WTC11 (cell line): ENCODE measurements at regions not wholly inside any gene's neighbourhood (a gene's known extent, or its start where the extent isn't known, plus 50 kb on each side); places are given as distances from the start of the nearest gene placed in this dataset.

Experiments
- ATAC-seq: fragments of 200-7000 bp; cut with Tn5 transposase; 2 replicates; pipeline ENCODE4 v1.10.0; 2021; ENCODE audit warnings: mild to moderate bottlenecking, moderate library complexity
- CTCF ChIA-PET: fragments of 300-600 bp; sonication (Branson Sonifier 250); formaldehyde crosslinking; loops from one replicate; lab custom pipeline; 2021; ENCODE audit warnings: antibody characterized with exemption; lab: Charles Lee
- POLR2A ChIA-PET: fragments of 350-600 bp; sonication (Branson Sonifier 250); formaldehyde crosslinking; loops from one replicate; lab custom pipeline; 2021; ENCODE audit warnings: antibody characterized with exemption; lab: Charles Lee
- DNase-seq: peaks from one replicate; pipeline ENCODE4 v3.0.0; 2021; ENCODE audit warnings: low spot score
- H3K27ac Mint-ChIP-seq: 2 replicates; pipeline ENCODE4 v1.8.0; 2021; ENCODE audit warnings: mixed read lengths
- H3K27me3 Mint-ChIP-seq: 2 replicates; pipeline ENCODE4 v1.8.0; 2021; ENCODE audit warnings: low read depth, mild to moderate bottlenecking, moderate library complexity, mixed read lengths
- H3K36me3 Mint-ChIP-seq: 2 replicates; pipeline ENCODE4 v1.8.0; 2021; ENCODE audit warnings: mixed read lengths
- H3K4me1 Mint-ChIP-seq: 2 replicates; pipeline ENCODE4 v1.8.0; 2022; ENCODE audit warnings: mixed read lengths
- H3K4me3 Mint-ChIP-seq: 2 replicates; pipeline ENCODE4 v1.8.0; 2021; ENCODE audit warnings: mild to moderate bottlenecking, moderate library complexity, mixed read lengths
- H3K9me3 Mint-ChIP-seq: 2 replicates; pipeline ENCODE4 v1.8.0; 2021; ENCODE audit warnings: mixed read lengths
- CREB1 ChIP-seq: sonication (generic); formaldehyde crosslinking; IDR thresholded peaks from 2 replicates; pipeline ENCODE4 v1.8.0; 2023; ENCODE audit warnings: mild to moderate bottlenecking, missing genetic modification reagents
- ETV6 ChIP-seq: sonication (generic); formaldehyde crosslinking; IDR thresholded peaks from 2 replicates; pipeline ENCODE4 v1.8.1; 2022; ENCODE audit warnings: mild to moderate bottlenecking, missing genetic modification reagents
- FOXK1 ChIP-seq: sonication (generic); formaldehyde crosslinking; IDR thresholded peaks from 2 replicates; pipeline ENCODE4 v1.8.0; 2022; ENCODE audit warnings: mild to moderate bottlenecking, moderate library complexity, missing genetic modification reagents
- GTF2I ChIP-seq: fragments of 250-450 bp; sonication (Bioruptor Pico); conservative IDR thresholded peaks from 2 replicates; pipeline ENCODE4 v1.4.0; 2021; ENCODE audit warnings: mild to moderate bottlenecking
- HMGA2 ChIP-seq: fragments of 250-450 bp; sonication (Bioruptor Pico); IDR thresholded peaks from 2 replicates; pipeline ENCODE4 v1.4.0; 2021; ENCODE audit warnings: mild to moderate bottlenecking, moderate library complexity
- JAZF1 ChIP-seq: fragments of 250-450 bp; sonication (Bioruptor Pico); IDR thresholded peaks from 2 replicates; pipeline ENCODE4 v1.9.0; 2021; ENCODE audit warnings: moderate library complexity, mild to moderate bottlenecking, inconsistent platforms
- NR2C2 ChIP-seq: sonication (generic); formaldehyde crosslinking; IDR thresholded peaks from 2 replicates; pipeline ENCODE4 v1.8.0; 2022; ENCODE audit warnings: mild to moderate bottlenecking, missing genetic modification reagents
- SMAD3 ChIP-seq: sonication (generic); formaldehyde crosslinking; IDR thresholded peaks from 2 replicates; pipeline ENCODE4 v1.8.0; 2022; ENCODE audit warnings: missing genetic modification reagents, mild to moderate bottlenecking, borderline replicate concordance
- SOX15 ChIP-seq: fragments of 250-450 bp; sonication (Bioruptor Pico); IDR thresholded peaks from 2 replicates; pipeline ENCODE4 v1.9.0; 2021; ENCODE audit warnings: mild to moderate bottlenecking
- ZBTB21 ChIP-seq: sonication (generic); formaldehyde crosslinking; IDR thresholded peaks from 2 replicates; pipeline ENCODE4 v1.8.1; 2023; ENCODE audit warnings: mild to moderate bottlenecking, missing genetic modification reagents, borderline replicate concordance
- ZNF138 ChIP-seq: sonication (generic); formaldehyde crosslinking; conservative IDR thresholded peaks from 2 replicates; pipeline ENCODE4 v1.8.1; 2022; ENCODE audit warnings: mild to moderate bottlenecking, moderate library complexity, missing genetic modification reagents
- ZNF317 ChIP-seq: sonication (generic); formaldehyde crosslinking; IDR thresholded peaks from 2 replicates; pipeline ENCODE4 v1.8.1; 2023; ENCODE audit warnings: low read depth, mild to moderate bottlenecking, moderate library complexity, missing genetic modification reagents, borderline replicate concordance
- ZNF416 ChIP-seq: fragments of 250-450 bp; sonication (Bioruptor Pico); IDR thresholded peaks from 2 replicates; pipeline ENCODE4 v1.9.0; 2021; ENCODE audit warnings: mild to moderate bottlenecking, inconsistent platforms
- ZNF671 ChIP-seq: fragments of 250-450 bp; sonication (Bioruptor Pico); IDR thresholded peaks from 2 replicates; pipeline ENCODE4 v1.8.0; 2021; ENCODE audit warnings: mild to moderate bottlenecking
- TF ChIP-seq, protein P1 (sequence below): sonication (generic); formaldehyde crosslinking; IDR thresholded peaks from 2 replicates; pipeline ENCODE4 v1.8.1; 2023; ENCODE audit warnings: mild to moderate bottlenecking, missing genetic modification reagents
- TF ChIP-seq, protein P2 (sequence below): sonication (generic); formaldehyde crosslinking; conservative IDR thresholded peaks from 2 replicates; pipeline ENCODE4 v1.8.1; 2022; ENCODE audit warnings: mild to moderate bottlenecking, missing genetic modification reagents
- TF ChIP-seq, protein P3 (sequence below): fragments of 250-450 bp; sonication (Bioruptor Pico); IDR thresholded peaks from 2 replicates; pipeline ENCODE4 v1.8.0; 2021; ENCODE audit warnings: mild to moderate bottlenecking
- TF ChIP-seq, protein P4 (sequence below): sonication (generic); formaldehyde crosslinking; IDR thresholded peaks from 2 replicates; pipeline ENCODE4 v1.8.0; 2023; ENCODE audit warnings: mild to moderate bottlenecking, missing genetic modification reagents
- TF ChIP-seq, protein P5 (sequence below): sonication (generic); formaldehyde crosslinking; IDR thresholded peaks from 2 replicates; pipeline ENCODE4 v1.8.0; 2022; ENCODE audit warnings: mild to moderate bottlenecking, missing genetic modification reagents
- TF ChIP-seq, protein P6 (sequence below): sonication (generic); formaldehyde crosslinking; IDR thresholded peaks from 2 replicates; pipeline ENCODE4 v1.8.1; 2023; ENCODE audit warnings: mild to moderate bottlenecking, missing genetic modification reagents
- TF ChIP-seq, protein P7 (sequence below): sonication (generic); formaldehyde crosslinking; IDR thresholded peaks from 2 replicates; pipeline ENCODE4 v1.8.0; 2023; ENCODE audit warnings: missing genetic modification reagents, mild to moderate bottlenecking, borderline replicate concordance

DNA sequence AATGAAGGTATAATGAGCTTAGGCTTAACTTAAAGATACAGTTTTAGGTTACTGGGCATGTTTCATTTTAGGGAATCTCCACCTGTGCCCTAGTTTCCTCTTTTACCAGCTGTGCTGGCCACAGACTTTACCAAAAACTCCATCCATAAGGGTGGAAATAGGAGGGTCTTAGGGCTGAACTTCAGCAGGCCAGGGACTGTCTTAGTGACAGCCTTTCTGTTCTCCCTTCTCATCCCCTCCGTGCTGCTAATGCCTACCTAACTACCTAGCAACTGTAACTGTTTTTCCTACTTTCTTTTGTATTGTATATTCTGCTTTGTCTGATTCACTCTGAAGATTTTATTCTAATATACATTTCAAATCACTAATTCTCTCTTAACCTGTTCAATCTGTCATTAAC lies 1375.3 kb downstream of the PCDH18 start (continued):
- TF ChIP-seq, protein P1, sequence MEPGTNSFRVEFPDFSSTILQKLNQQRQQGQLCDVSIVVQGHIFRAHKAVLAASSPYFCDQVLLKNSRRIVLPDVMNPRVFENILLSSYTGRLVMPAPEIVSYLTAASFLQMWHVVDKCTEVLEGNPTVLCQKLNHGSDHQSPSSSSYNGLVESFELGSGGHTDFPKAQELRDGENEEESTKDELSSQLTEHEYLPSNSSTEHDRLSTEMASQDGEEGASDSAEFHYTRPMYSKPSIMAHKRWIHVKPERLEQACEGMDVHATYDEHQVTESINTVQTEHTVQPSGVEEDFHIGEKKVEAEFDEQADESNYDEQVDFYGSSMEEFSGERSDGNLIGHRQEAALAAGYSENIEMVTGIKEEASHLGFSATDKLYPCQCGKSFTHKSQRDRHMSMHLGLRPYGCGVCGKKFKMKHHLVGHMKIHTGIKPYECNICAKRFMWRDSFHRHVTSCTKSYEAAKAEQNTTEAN (CRISPR knock-in tag) = no peak
- TF ChIP-seq, protein P2, sequence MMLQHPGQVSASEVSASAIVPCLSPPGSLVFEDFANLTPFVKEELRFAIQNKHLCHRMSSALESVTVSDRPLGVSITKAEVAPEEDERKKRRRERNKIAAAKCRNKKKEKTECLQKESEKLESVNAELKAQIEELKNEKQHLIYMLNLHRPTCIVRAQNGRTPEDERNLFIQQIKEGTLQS (CRISPR knock-in tag) = no peak

DNA sequence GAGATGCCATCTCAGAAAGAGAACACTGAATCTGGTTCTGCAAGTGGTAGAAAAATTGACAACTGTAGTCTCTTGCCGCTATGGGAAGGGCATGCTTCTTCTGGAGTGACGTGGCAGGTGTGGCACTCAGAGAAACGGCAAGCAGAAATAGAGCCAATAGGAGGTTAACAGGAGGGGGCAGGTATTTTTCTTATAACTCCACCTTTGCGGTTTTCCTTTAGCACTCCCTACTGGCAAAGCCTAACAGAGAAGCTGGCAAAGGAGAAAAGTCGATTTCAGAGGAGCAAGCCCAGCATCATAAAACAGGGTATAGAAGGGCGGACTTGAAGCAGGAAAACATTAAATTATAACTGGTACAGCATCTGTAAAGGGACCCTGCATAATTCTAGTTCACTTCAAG lies 1382.2 kb downstream of the PCDH18 start:
- no peak for TF ChIP-seq ZNF317
- no peak for TF ChIP-seq ZNF416 (CRISPR knock-in tag)
- no peak for TF ChIP-seq SOX15 (CRISPR knock-in tag)
- TF ChIP-seq, protein P3, sequence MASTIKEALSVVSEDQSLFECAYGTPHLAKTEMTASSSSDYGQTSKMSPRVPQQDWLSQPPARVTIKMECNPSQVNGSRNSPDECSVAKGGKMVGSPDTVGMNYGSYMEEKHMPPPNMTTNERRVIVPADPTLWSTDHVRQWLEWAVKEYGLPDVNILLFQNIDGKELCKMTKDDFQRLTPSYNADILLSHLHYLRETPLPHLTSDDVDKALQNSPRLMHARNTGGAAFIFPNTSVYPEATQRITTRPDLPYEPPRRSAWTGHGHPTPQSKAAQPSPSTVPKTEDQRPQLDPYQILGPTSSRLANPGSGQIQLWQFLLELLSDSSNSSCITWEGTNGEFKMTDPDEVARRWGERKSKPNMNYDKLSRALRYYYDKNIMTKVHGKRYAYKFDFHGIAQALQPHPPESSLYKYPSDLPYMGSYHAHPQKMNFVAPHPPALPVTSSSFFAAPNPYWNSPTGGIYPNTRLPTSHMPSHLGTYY (CRISPR knock-in tag) = no peak
- TF ChIP-seq, protein P4, sequence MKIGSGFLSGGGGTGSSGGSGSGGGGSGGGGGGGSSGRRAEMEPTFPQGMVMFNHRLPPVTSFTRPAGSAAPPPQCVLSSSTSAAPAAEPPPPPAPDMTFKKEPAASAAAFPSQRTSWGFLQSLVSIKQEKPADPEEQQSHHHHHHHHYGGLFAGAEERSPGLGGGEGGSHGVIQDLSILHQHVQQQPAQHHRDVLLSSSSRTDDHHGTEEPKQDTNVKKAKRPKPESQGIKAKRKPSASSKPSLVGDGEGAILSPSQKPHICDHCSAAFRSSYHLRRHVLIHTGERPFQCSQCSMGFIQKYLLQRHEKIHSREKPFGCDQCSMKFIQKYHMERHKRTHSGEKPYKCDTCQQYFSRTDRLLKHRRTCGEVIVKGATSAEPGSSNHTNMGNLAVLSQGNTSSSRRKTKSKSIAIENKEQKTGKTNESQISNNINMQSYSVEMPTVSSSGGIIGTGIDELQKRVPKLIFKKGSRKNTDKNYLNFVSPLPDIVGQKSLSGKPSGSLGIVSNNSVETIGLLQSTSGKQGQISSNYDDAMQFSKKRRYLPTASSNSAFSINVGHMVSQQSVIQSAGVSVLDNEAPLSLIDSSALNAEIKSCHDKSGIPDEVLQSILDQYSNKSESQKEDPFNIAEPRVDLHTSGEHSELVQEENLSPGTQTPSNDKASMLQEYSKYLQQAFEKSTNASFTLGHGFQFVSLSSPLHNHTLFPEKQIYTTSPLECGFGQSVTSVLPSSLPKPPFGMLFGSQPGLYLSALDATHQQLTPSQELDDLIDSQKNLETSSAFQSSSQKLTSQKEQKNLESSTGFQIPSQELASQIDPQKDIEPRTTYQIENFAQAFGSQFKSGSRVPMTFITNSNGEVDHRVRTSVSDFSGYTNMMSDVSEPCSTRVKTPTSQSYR (CRISPR knock-in tag) = no peak
- no peak for TF ChIP-seq HMGA2 (CRISPR knock-in tag)
- TF ChIP-seq, protein P5, sequence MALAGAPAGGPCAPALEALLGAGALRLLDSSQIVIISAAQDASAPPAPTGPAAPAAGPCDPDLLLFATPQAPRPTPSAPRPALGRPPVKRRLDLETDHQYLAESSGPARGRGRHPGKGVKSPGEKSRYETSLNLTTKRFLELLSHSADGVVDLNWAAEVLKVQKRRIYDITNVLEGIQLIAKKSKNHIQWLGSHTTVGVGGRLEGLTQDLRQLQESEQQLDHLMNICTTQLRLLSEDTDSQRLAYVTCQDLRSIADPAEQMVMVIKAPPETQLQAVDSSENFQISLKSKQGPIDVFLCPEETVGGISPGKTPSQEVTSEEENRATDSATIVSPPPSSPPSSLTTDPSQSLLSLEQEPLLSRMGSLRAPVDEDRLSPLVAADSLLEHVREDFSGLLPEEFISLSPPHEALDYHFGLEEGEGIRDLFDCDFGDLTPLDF (CRISPR knock-in tag) = no peak
- TF ChIP-seq FOXK1 (CRISPR knock-in tag) = no peak
- no peak for TF ChIP-seq GTF2I
- DNase-seq (no peak), ATAC-seq (peak; percentile 91)
- Mint-ChIP-seq H3K4me1 (peaks cover 7% of the 10 kb centered on the region), H3K4me3 (no peak overlapping the region), H3K27ac (no peak overlapping the region), H3K36me3 (peaks cover 15% of the 10 kb centered on the region), H3K9me3 (peaks cover 14% of the 10 kb centered on the region), H3K27me3 (no peaks in the 10 kb centered on the region)
- POLR2A ChIA-PET = no interaction called here
- CTCF ChIA-PET = no interaction called here

DNA sequence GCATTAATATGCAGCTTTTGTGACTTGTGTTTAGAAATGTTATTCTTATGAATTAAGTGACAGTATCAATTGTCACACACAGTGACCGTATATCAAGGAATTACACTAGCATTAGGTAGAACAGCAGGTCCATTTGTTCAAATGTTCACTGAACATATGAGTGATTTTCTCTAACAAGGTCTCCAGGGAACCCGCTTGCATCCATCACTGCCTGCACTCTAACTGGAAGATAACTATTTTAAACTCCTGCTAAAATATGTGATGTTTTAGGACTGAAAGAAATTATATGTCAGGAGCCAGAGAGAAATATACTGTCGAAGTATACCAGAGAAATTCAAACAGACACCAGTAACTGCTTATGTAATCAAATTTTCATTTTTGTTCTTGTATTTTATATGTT lies 1395.7 kb downstream of the PCDH18 start:
- H3K4me3 Mint-ChIP-seq = no peak overlapping the region
- POLR2A ChIA-PET = no interaction called here
- H3K27ac Mint-ChIP-seq = no peak overlapping the region
- TF ChIP-seq ZNF138 (CRISPR knock-in tag) (no peak), SMAD3 (CRISPR knock-in tag) (no peak), JAZF1 (CRISPR knock-in tag) (no peak), ETV6 (no peak), NR2C2 (no peak), ZBTB21 (no peak), CREB1 (CRISPR knock-in tag) (no peak), ZNF671 (no peak)
- TF ChIP-seq, protein P6, sequence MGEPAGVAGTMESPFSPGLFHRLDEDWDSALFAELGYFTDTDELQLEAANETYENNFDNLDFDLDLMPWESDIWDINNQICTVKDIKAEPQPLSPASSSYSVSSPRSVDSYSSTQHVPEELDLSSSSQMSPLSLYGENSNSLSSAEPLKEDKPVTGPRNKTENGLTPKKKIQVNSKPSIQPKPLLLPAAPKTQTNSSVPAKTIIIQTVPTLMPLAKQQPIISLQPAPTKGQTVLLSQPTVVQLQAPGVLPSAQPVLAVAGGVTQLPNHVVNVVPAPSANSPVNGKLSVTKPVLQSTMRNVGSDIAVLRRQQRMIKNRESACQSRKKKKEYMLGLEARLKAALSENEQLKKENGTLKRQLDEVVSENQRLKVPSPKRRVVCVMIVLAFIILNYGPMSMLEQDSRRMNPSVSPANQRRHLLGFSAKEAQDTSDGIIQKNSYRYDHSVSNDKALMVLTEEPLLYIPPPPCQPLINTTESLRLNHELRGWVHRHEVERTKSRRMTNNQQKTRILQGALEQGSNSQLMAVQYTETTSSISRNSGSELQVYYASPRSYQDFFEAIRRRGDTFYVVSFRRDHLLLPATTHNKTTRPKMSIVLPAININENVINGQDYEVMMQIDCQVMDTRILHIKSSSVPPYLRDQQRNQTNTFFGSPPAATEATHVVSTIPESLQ (CRISPR knock-in tag) = no peak
- TF ChIP-seq, protein P7, sequence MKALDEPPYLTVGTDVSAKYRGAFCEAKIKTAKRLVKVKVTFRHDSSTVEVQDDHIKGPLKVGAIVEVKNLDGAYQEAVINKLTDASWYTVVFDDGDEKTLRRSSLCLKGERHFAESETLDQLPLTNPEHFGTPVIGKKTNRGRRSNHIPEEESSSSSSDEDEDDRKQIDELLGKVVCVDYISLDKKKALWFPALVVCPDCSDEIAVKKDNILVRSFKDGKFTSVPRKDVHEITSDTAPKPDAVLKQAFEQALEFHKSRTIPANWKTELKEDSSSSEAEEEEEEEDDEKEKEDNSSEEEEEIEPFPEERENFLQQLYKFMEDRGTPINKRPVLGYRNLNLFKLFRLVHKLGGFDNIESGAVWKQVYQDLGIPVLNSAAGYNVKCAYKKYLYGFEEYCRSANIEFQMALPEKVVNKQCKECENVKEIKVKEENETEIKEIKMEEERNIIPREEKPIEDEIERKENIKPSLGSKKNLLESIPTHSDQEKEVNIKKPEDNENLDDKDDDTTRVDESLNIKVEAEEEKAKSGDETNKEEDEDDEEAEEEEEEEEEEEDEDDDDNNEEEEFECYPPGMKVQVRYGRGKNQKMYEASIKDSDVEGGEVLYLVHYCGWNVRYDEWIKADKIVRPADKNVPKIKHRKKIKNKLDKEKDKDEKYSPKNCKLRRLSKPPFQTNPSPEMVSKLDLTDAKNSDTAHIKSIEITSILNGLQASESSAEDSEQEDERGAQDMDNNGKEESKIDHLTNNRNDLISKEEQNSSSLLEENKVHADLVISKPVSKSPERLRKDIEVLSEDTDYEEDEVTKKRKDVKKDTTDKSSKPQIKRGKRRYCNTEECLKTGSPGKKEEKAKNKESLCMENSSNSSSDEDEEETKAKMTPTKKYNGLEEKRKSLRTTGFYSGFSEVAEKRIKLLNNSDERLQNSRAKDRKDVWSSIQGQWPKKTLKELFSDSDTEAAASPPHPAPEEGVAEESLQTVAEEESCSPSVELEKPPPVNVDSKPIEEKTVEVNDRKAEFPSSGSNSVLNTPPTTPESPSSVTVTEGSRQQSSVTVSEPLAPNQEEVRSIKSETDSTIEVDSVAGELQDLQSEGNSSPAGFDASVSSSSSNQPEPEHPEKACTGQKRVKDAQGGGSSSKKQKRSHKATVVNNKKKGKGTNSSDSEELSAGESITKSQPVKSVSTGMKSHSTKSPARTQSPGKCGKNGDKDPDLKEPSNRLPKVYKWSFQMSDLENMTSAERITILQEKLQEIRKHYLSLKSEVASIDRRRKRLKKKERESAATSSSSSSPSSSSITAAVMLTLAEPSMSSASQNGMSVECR = no peak

More for the DNA sequence above, 1395.7 kb downstream of the PCDH18 start:
- CTCF ChIA-PET = no interaction called here
- ATAC-seq (no peak), DNase-seq (no peak)
- Mint-ChIP-seq H3K36me3 (no peaks in the 10 kb centered on the region), H3K9me3 (no peaks in the 10 kb centered on the region), H3K27me3 (no peaks in the 10 kb centered on the region), H3K4me1 (no peaks in the 10 kb centered on the region)
